ENCODE measurements at regions not wholly inside any gene's neighbourhood (a gene's known extent, or its start where the extent isn't known, plus 50 kb on each side); places are given as distances from the start of the nearest gene placed in this dataset.
A peak's percentile ranks its signal among the peaks of the same experiment; 100 is the strongest.

DNA sequence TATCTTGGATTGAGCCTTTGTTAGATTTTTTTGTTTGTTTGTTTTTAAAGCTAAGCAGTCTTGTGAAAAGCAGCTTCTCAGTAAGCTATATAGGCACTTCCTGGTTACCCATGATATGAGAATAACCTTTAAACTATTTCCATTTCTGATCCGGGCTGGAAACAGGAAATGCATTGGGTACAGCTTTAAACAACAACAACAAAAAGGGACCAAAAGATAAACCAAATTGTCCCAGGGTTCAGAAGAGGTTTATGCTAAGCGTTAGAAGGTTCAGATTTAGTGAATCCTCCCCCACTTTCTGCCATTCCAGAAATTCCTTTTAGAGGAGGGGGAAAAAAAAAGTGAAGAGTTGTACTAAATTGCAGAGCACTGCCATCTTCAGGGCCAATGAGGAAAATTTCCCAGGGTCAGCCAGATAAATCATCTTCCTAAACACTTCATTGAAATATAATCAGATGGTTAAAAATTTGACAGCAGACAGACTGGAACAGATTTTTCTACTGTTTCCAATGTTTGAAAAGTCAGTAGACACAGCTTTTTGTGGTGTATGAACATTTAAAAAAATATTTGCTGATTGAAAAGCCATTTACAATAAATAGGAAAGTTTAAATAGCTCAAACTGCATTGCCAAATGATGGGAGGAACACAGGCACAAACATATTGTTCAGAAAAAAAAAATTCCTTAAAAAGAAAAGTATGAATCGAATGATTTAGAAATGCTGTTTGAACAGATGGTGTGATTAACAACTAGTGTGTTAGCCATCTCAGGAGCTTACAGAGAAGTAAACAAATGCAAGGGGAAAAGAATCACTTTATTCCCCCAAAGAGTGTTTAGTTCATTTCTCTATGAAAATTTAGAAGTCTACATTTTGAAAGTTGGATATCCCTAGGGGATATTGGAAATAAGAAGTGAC is 189.9 kb upstream of the TANK start:
- TF ChIP-seq GATA2 (IDR thresholded peaks at IDR 0.05; ENCODE audit: low read depth, low read length) (no peak), GATA3 (IDR thresholded peaks at IDR 0.05; ENCODE audit: low read depth, low read length) (no peak)

GRCh38 chr2:160973991-160974390 is 186.2 kb upstream of the TANK start:
- TF ChIP-seq GATA3 (IDR thresholded peaks at IDR 0.05; ENCODE audit: low read depth, low read length) (no peak), GATA2 (IDR thresholded peaks at IDR 0.05; ENCODE audit: low read depth, low read length) (no peak)

DNA sequence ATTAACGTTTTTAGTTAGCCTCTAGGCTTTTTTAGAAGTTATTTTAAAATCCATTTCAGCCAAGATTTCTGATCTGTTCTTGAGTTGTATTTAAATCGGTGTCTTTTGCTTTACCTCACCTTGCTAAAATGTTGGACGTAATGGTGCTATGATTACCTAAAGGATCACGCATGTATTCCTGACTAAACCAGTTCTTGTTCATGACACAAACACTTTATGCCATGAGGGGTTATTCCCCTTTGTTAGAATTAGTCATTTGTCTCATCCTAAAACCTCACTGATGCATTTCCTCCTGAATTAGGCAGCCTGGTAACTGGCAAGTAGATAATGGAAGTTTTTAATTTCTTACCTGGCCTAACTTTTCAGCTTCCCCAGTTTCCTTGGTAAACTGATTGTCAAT is 185.4 kb upstream of the TANK start:
- TF ChIP-seq GATA3 (IDR thresholded peaks at IDR 0.05; ENCODE audit: low read depth, low read length), result no peak

GRCh38 chr2:160976797-160977196 is 183.4 kb upstream of the TANK start:
- TF ChIP-seq GATA3 (IDR thresholded peaks at IDR 0.05; ENCODE audit: low read depth, low read length) (no peak), GATA2 (IDR thresholded peaks at IDR 0.05; ENCODE audit: low read depth, low read length) (no peak)

DNA sequence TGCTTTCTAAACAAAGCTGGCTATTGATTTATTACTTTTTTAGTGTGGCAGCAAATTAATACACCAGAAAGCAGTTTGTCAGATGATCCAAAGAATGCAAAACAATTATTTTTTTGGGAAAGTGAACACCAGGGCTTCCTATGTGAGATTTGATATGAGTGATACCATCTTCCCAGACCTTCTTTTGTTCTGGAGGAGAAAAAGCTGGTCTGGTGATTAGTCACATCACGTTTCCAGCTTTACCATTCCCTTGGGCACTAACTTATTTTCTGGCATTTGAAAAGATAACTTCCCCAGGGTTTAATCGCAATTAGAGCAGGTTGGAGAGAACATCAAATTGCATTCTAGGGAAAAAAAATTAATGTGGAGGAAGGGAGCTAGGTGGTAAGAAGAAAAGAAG is 182.9 kb upstream of the TANK start:
- no peak for TF ChIP-seq GATA2 (IDR thresholded peaks at IDR 0.05; ENCODE audit: low read depth, low read length)
- TF ChIP-seq GATA3 (IDR thresholded peaks at IDR 0.05; ENCODE audit: low read depth, low read length), result no peak

- TF ChIP-seq GATA2 (IDR thresholded peaks at IDR 0.05; ENCODE audit: low read depth, low read length), result no peak
- TF ChIP-seq GATA3 (IDR thresholded peaks at IDR 0.05; ENCODE audit: low read depth, low read length), result no peak
Observed at GRCh38 chr2:160977854-160978253, 182.4 kb upstream of the TANK start.

DNA sequence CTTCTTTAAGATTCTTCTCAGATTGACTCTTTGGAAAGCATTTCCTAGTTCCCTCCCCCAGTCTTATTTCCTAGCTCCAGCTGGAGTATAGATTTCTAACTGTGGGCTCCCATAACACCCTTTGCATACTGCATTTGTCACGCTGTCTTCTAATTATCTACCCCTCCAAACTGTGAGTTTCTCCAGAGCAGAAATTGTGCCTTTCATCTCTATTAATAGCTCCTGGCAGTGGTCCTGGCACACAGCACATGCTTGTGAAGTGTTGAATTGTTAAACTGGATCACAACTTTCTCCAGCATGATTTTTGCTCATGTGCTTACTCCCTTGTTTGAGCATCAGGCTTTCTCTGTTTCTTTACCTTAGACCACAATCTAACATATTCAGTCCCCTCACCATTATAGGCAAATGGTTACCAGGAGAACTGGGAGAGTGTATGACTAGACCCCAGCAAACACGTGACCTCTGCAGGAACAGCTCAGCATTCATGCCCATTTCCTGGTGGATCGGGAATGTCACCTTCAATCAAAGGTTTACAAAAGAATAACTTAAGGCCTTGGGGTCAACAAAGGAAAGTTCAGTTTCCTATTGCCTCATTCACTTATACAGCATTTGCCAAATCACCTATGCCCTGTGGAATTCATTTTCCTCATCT is 175.7 kb upstream of the TANK start:
- TF ChIP-seq GATA2 (IDR thresholded peaks at IDR 0.05; ENCODE audit: low read depth, low read length) (no peak), GATA3 (IDR thresholded peaks at IDR 0.05; ENCODE audit: low read depth, low read length) (no peak)

DNA sequence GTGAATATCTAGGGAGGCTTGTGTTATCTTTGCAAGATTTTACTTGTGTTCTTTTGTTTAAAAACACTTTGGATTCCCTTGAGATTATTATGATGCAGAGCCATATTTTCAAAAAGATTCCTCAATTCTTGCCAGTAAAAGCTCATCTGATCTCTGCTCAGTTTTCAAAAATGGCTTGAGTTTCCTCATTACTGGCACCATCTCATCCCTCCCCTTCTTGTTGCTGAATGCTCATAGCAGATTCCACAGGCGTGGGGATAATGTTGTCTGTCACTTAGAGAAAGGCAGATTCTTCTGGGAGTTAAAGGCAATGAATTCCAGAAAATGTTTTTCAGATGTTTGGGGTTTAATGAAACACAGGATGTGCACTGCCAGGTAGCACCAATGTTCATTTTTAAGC is 170.4 kb upstream of the TANK start:
- TF ChIP-seq GATA3 (IDR thresholded peaks at IDR 0.05; ENCODE audit: low read depth, low read length) (no peak), GATA2 (IDR thresholded peaks at IDR 0.05; ENCODE audit: low read depth, low read length) (no peak)

DNA sequence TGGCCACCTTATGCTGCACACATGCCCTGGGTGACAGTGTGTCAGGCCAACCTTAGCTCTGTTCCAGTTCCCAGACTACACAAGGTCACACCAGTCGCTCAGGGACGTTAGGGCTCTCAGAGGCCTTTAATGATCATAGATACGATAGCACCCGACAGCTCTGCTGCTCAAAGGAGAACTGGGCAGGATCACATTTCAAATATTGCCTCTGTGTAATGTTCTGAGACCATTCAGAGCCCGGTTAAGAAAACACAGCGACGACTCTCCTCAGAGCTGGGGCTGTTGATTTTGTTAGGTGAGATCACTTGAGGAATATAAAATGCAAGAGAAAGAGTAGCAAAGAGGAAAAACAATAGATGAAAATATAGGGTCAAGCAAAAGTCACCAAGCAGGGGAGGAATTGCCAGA is 166.6 kb upstream of the TANK start:
- TF ChIP-seq GATA3 (IDR thresholded peaks at IDR 0.05; ENCODE audit: low read depth, low read length) (no peak), GATA2 (IDR thresholded peaks at IDR 0.05; ENCODE audit: low read depth, low read length) (no peak)

DNA sequence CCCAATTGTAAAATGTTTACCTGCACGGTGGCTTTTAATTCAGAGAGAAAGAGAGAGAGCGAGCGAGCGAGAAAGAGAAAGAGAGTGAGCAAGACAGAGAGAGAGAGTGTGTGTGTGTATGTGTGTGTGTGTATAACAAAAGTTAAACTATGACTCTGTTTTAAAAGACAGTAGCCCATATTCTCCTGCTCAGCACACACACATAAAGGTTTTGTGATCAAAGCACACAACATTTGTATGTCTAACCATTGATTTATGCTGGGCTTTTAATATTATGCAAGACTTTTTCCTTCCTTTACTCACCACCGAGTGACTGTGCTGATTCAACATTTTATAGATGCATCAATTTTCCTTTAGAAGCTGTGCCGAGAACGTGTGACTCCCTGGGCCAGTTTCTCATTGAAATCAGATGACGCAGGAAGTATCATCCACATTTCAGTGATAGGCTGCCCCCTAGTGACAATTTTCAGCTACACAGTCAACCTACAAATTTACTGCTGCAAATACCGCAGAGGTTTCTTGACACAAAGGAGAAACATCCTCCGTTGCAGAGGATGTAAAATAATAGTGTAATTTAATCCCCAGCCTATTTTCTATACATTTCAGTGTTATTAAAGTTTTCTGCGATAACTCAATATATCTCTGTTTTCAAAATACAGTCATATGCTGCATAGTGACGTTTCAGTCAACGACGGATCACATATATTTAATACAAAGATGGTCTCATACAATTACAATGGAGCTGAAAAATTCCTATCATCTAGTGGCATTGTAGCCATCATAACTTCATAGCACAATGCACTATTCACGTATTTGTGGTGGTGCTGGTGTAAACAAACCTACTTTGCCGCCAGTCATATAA is 165.9 kb upstream of the TANK start:
- TF ChIP-seq GATA2 (IDR thresholded peaks at IDR 0.05; ENCODE audit: low read depth, low read length) (0 out of 2 replicates have a peak, but pooled peaks have one; percentile 7), GATA3 (IDR thresholded peaks at IDR 0.05; ENCODE audit: low read depth, low read length) (no peak)

DNA sequence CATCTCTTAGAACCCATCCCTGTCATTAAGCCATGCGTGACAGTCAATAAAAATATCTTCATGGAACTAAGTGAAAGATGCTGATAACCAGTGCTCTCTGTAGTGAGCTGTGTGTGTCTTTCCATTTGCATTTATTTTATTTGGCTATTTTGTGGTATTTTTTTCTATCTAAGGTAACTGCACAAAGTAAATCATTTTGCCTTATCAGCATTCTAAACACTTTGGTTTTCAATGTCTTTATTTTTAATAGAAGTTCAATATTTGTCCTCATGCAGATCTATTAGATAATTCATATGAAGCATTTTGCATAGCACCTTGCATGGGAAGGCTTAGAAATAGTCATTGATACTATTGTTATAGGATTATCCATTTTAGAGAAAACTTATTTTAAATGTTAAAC is 163.6 kb upstream of the TANK start:
- TF ChIP-seq GATA2 (IDR thresholded peaks at IDR 0.05; ENCODE audit: low read depth, low read length) (no peak), GATA3 (IDR thresholded peaks at IDR 0.05; ENCODE audit: low read depth, low read length) (no peak)

GRCh38 chr2:161004379-161004778 is 155.8 kb upstream of the TANK start:
- TF ChIP-seq GATA2 (IDR thresholded peaks at IDR 0.05; ENCODE audit: low read depth, low read length) (no peak), GATA3 (IDR thresholded peaks at IDR 0.05; ENCODE audit: low read depth, low read length) (no peak)

- TF ChIP-seq GATA2 (IDR thresholded peaks at IDR 0.05; ENCODE audit: low read depth, low read length) (no peak), GATA3 (IDR thresholded peaks at IDR 0.05; ENCODE audit: low read depth, low read length) (no peak)
Observed at GRCh38 chr2:161005170-161005569, 155.1 kb upstream of the TANK start.

DNA sequence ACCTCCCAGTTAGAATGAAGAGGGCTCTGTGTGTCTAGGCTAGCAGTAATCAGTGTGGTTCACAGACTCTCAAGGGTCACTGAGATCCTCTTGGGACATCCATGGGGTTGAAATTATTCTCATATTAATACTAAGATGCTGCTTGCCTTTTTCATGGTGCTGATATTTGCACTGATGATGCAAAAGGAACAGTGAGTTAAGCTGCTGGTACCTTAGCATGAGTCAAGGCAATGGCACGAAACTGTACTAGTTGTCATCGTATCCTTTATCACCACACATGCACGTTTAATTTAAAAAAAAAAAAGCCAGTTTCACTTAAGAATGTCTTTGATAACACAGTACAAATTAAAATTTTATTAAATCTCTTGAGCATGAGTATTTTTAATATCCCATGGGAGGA is 151.9 kb upstream of the TANK start:
- TF ChIP-seq GATA3 (IDR thresholded peaks at IDR 0.05; ENCODE audit: low read depth, low read length) (no peak), GATA2 (IDR thresholded peaks at IDR 0.05; ENCODE audit: low read depth, low read length) (no peak)
